ENCODE measurements at regions not wholly inside any gene's neighbourhood (a gene's known extent, or its start where the extent isn't known, plus 50 kb on each side); places are given as distances from the start of the nearest gene placed in this dataset.

DNA sequence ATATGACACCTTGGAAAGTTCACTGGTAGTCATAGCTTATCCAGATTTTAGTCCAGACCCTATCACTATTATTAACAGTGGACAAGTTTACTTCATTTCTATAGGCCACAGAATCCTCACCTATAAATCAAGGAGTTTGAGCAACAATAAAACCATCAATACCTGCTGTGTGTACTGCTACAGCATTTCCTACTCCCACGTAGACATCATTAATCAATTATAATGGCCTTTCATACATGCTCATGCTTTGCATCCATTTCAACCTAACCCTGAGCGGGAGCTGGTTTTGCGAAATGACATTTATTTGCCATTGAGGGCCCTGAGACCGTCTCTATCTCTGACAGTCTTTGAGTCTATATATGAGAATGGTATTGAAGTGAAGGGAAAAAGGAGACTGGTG, 312.3 kb downstream of the FAT3 start:
- H3K79me2 ChIP-seq (ENCODE audit: insufficient read depth): no peaks in the 10 kb centered on the region
- 64% methylated on average over 4 of the region's 4 CpGs for WGBS (ENCODE audit: low lambda C conversion rate)
- no peaks in the 10 kb centered on the region for H3K36me3 ChIP-seq (replicated peaks in 1 of 2; ENCODE audit: control insufficient read depth in 1 of 2, insufficient read depth in 2 of 2, low read length in 1 of 2)
- no peak overlapping the region for H3K4me2 ChIP-seq
- no peak for DNase-seq
- H3K9ac ChIP-seq: no peak overlapping the region
- POLR2A ChIA-PET: no interaction called here
- H3K4me1 ChIP-seq (ENCODE audit: control insufficient read depth in 1 of 2, insufficient read depth in 2 of 2, low read depth in 1 of 2, low read length in 1 of 2): no peaks in the 10 kb centered on the region
- CTCF ChIA-PET: no interaction called here
- H3K9me3 ChIP-seq: no peaks in the 10 kb centered on the region
- no peaks in the 10 kb centered on the region for H3K27me3 ChIP-seq (ENCODE audit: insufficient read depth)
- no peaks in the 10 kb centered on the region for H3K9me2 ChIP-seq
- TF ChIP-seq FOSL2 (IDR thresholded peaks at IDR 0.05; ENCODE audit: borderline replicate concordance, low read depth) (no peak), GABPA (IDR thresholded peaks at IDR 0.05; ENCODE audit: low read depth) (no peak), ELF1 (IDR thresholded peaks at IDR 0.05) (no peak), TCF12 (IDR thresholded peaks at IDR 0.05) (no peak), NRF1 (IDR thresholded peaks at IDR 0.05; ENCODE audit: low read depth, low read length) (no peak), MAX (IDR thresholded peaks at IDR 0.05; ENCODE audit: low read depth) (no peak), RAD21 (IDR thresholded peaks at IDR 0.05; ENCODE audit: low read length) (no peak), TEAD4 (IDR thresholded peaks at IDR 0.05; ENCODE audit: borderline replicate concordance, insufficient read depth) (no peak), RCOR1 (IDR thresholded peaks at IDR 0.05; ENCODE audit: low read length) (no peak)
- TF ChIP-seq, protein P1, sequence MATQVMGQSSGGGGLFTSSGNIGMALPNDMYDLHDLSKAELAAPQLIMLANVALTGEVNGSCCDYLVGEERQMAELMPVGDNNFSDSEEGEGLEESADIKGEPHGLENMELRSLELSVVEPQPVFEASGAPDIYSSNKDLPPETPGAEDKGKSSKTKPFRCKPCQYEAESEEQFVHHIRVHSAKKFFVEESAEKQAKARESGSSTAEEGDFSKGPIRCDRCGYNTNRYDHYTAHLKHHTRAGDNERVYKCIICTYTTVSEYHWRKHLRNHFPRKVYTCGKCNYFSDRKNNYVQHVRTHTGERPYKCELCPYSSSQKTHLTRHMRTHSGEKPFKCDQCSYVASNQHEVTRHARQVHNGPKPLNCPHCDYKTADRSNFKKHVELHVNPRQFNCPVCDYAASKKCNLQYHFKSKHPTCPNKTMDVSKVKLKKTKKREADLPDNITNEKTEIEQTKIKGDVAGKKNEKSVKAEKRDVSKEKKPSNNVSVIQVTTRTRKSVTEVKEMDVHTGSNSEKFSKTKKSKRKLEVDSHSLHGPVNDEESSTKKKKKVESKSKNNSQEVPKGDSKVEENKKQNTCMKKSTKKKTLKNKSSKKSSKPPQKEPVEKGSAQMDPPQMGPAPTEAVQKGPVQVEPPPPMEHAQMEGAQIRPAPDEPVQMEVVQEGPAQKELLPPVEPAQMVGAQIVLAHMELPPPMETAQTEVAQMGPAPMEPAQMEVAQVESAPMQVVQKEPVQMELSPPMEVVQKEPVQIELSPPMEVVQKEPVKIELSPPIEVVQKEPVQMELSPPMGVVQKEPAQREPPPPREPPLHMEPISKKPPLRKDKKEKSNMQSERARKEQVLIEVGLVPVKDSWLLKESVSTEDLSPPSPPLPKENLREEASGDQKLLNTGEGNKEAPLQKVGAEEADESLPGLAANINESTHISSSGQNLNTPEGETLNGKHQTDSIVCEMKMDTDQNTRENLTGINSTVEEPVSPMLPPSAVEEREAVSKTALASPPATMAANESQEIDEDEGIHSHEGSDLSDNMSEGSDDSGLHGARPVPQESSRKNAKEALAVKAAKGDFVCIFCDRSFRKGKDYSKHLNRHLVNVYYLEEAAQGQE (IDR thresholded peaks at IDR 0.05; ENCODE audit: low read depth, low read length): no peak
- TF ChIP-seq, protein P2, sequence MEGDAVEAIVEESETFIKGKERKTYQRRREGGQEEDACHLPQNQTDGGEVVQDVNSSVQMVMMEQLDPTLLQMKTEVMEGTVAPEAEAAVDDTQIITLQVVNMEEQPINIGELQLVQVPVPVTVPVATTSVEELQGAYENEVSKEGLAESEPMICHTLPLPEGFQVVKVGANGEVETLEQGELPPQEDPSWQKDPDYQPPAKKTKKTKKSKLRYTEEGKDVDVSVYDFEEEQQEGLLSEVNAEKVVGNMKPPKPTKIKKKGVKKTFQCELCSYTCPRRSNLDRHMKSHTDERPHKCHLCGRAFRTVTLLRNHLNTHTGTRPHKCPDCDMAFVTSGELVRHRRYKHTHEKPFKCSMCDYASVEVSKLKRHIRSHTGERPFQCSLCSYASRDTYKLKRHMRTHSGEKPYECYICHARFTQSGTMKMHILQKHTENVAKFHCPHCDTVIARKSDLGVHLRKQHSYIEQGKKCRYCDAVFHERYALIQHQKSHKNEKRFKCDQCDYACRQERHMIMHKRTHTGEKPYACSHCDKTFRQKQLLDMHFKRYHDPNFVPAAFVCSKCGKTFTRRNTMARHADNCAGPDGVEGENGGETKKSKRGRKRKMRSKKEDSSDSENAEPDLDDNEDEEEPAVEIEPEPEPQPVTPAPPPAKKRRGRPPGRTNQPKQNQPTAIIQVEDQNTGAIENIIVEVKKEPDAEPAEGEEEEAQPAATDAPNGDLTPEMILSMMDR (IDR thresholded peaks at IDR 0.05): no peak
- no peak overlapping the region for H2AFZ ChIP-seq (ENCODE audit: low read depth)
- H3K4me3 ChIP-seq (ENCODE audit: low read depth in 2 of 2, low read length in 1 of 2): no peak overlapping the region
- H3F3A ChIP-seq (replicated peaks; ENCODE audit: insufficient read depth): no peaks in the 10 kb centered on the region
- H3K27ac ChIP-seq (ENCODE audit: low read depth in 2 of 2, low read length in 1 of 2): no peak overlapping the region
- no peaks in the 10 kb centered on the region for H4K20me1 ChIP-seq (ENCODE audit: insufficient read depth)

DNA sequence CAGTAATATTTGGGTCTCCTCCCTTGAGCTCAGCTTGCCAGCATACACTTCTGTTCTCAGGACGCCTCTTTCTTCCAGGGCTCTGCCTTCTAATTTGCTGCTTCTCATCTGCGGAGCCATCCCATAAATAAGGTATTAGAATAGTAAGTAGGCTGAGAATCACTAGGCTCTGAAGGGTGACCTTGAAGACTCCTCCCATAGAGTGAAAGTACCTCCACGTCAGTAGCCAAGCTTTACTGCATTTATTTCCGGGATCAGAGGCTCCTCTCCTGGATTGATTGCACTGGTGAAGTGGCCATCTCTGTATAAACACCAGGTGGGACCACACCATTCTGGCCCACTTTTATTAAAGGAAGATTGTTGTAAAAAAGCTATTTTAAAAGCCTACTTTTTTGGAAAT, 315.5 kb downstream of the FAT3 start:
- ChIA-PET POLR2A (no interaction called here), CTCF (no interaction called here)
- Histone ChIP-seq H3K4me3 (ENCODE audit: low read depth in 2 of 2, low read length in 1 of 2) (no peak overlapping the region), H3K9me2 (no peaks in the 10 kb centered on the region), H3K4me2 (no peak overlapping the region), H2AFZ (ENCODE audit: low read depth) (no peak overlapping the region), H3K9me3 (no peaks in the 10 kb centered on the region), H3K79me2 (ENCODE audit: insufficient read depth) (no peaks in the 10 kb centered on the region), H3K27ac (ENCODE audit: low read depth in 2 of 2, low read length in 1 of 2) (no peak overlapping the region), H3K36me3 (replicated peaks in 1 of 2; ENCODE audit: control insufficient read depth in 1 of 2, insufficient read depth in 2 of 2, low read length in 1 of 2) (no peaks in the 10 kb centered on the region), H3K9ac (no peak overlapping the region), H3F3A (replicated peaks; ENCODE audit: insufficient read depth) (no peaks in the 10 kb centered on the region), H3K27me3 (ENCODE audit: insufficient read depth) (no peaks in the 10 kb centered on the region), H3K4me1 (ENCODE audit: control insufficient read depth in 1 of 2, insufficient read depth in 2 of 2, low read depth in 1 of 2, low read length in 1 of 2) (no peaks in the 10 kb centered on the region), H4K20me1 (ENCODE audit: insufficient read depth) (no peaks in the 10 kb centered on the region)
- no peak for DNase-seq
- WGBS (ENCODE audit: low lambda C conversion rate): 85% methylated on average over 4 of the region's 4 CpGs
- TF ChIP-seq RCOR1 (IDR thresholded peaks at IDR 0.05; ENCODE audit: low read length) (no peak), FOXM1 (IDR thresholded peaks at IDR 0.05; ENCODE audit: low read depth) (no peak), GATA2 (CRISPR knock-in tag; IDR thresholded peaks at IDR 0.05) (no peak), SIN3A (IDR thresholded peaks at IDR 0.05; ENCODE audit: borderline replicate concordance, low read depth, low read length) (no peak), EP300 (IDR thresholded peaks at IDR 0.05; ENCODE audit: borderline replicate concordance in 1 of 2, low read depth in 1 of 2, low read length in 1 of 2) (no peak), PBX3 (IDR thresholded peaks at IDR 0.05) (no peak), POLR2AphosphoS5 (IDR thresholded peaks at IDR 0.05; ENCODE audit: low read depth, low read length) (no peak), RFX5 (IDR thresholded peaks at IDR 0.05; ENCODE audit: low read length) (no peak)
- TF ChIP-seq, protein P2 (IDR thresholded peaks at IDR 0.05): no peak
- TF ChIP-seq, protein P3, sequence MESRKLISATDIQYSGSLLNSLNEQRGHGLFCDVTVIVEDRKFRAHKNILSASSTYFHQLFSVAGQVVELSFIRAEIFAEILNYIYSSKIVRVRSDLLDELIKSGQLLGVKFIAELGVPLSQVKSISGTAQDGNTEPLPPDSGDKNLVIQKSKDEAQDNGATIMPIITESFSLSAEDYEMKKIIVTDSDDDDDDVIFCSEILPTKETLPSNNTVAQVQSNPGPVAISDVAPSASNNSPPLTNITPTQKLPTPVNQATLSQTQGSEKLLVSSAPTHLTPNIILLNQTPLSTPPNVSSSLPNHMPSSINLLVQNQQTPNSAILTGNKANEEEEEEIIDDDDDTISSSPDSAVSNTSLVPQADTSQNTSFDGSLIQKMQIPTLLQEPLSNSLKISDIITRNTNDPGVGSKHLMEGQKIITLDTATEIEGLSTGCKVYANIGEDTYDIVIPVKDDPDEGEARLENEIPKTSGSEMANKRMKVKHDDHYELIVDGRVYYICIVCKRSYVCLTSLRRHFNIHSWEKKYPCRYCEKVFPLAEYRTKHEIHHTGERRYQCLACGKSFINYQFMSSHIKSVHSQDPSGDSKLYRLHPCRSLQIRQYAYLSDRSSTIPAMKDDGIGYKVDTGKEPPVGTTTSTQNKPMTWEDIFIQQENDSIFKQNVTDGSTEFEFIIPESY (IDR thresholded peaks at IDR 0.05; ENCODE audit: borderline replicate concordance, low read depth): no peak

Data from SK-N-SH (cell line).